D721Med (cell line): ENCODE measurements at regions not wholly inside any gene's neighbourhood (a gene's known extent, or its start where the extent isn't known, plus 50 kb on each side); places are given as distances from the start of the nearest gene placed in this dataset.

Experiments used
- DNase-seq: peaks from one replicate; pipeline ENCODE4 v3.0.0; 2011; ENCODE audit warnings: low spot score; ENCODE audit not compliant: insufficient read length
- FAIRE-seq: peaks from 2 replicates; lab custom pipeline; 2011; peaks lifted over from hg19 to GRCh38; lab: Jason Lieb, UNC
- CTCF ChIP-seq: IDR thresholded peaks from 2 replicates; pipeline ENCODE4 v1.5.1; 2012; ENCODE audit warnings: mild to moderate bottlenecking, control low read depth; ENCODE audit not compliant: insufficient read depth; ENCODE audit errors: missing control alignments

GRCh38 chr6:8335896-8336295 lies 99.4 kb downstream of the SLC35B3 start:
- no peak for TF ChIP-seq CTCF
- FAIRE-seq (no peak), DNase-seq (no peak)

- DNase-seq: no peak
- no peak for FAIRE-seq
- no peak for TF ChIP-seq CTCF
Measured at GRCh38 chr6:8335381-8335780, 100.0 kb downstream of the SLC35B3 start.

- TF ChIP-seq CTCF: no peak
- DNase-seq: no peak
- no peak for FAIRE-seq
Measured at GRCh38 chr6:8334113-8334512, 101.2 kb downstream of the SLC35B3 start.

GRCh38 chr6:8329562-8329961 lies 105.8 kb downstream of the SLC35B3 start:
- FAIRE-seq: no peak

GRCh38 chr6:8325743-8326142 lies 109.6 kb downstream of the SLC35B3 start:
- FAIRE-seq (no peak), DNase-seq (no peak)
- no peak for TF ChIP-seq CTCF

More at GRCh38 chr6:8329562-8329961, 105.8 kb downstream of the SLC35B3 start:
- DNase-seq: no peak
- no peak for TF ChIP-seq CTCF

GRCh38 chr6:8322659-8323058 lies 112.7 kb downstream of the SLC35B3 start:
- FAIRE-seq: no peak
- no peak for DNase-seq
- no peak for TF ChIP-seq CTCF

- no peak for FAIRE-seq
- no peak for TF ChIP-seq CTCF
- no peak for DNase-seq
Measured at GRCh38 chr6:8321671-8322404, 113.5 kb downstream of the SLC35B3 start.
